Activated naive CD8-positive, alpha-beta T cell treated with anti-CD3 and anti-CD28 coated beads for 36 hours (primary cell): ENCODE measurements at regions not wholly inside any gene's neighbourhood (a gene's known extent, or its start where the extent isn't known, plus 50 kb on each side); places are given as distances from the start of the nearest gene placed in this dataset.
"Not testable (repeated sequence)": the region's sequence is repeated elsewhere in the genome, so short reads cannot be mapped to it uniquely, and the experiment has no call there.

Experiments used
- DNase-seq: peaks from one replicate; pipeline ENCODE4 v3.0.0; 2021
- H3K27ac Mint-ChIP-seq: one replicate; pipeline ENCODE4 v1.8.0; 2022; ENCODE audit warnings: mild to moderate bottlenecking, moderate library complexity, mixed read lengths
- H3K27me3 Mint-ChIP-seq: one replicate; pipeline ENCODE4 v1.8.0; 2022; ENCODE audit warnings: mild to moderate bottlenecking, mixed read lengths
- H3K36me3 Mint-ChIP-seq: one replicate; pipeline ENCODE4 v1.8.0; 2021; ENCODE audit warnings: mild to moderate bottlenecking, mixed read lengths
- H3K4me1 Mint-ChIP-seq: one replicate; pipeline ENCODE4 v1.8.0; 2021; ENCODE audit warnings: mixed read lengths
- H3K4me3 Mint-ChIP-seq: one replicate; pipeline ENCODE4 v1.8.0; 2022; ENCODE audit warnings: mild to moderate bottlenecking, moderate library complexity, mixed read lengths
- H3K9me3 Mint-ChIP-seq: one replicate; pipeline ENCODE4 v1.8.0; 2022; ENCODE audit warnings: mixed read lengths

GRCh38 chrX:151042842-151043241, 59.7 kb downstream of the HMGB3 start:
- no peak for DNase-seq
- Mint-ChIP-seq H3K4me3 (no peak overlapping the region), H3K4me1 (no peaks in the 10 kb centered on the region), H3K27me3 (peaks cover 6% of the 10 kb centered on the region), H3K36me3 (no peaks in the 10 kb centered on the region), H3K9me3 (no peaks in the 10 kb centered on the region), H3K27ac (no peak overlapping the region)

- H3K36me3 Mint-ChIP-seq, H3K4me3 Mint-ChIP-seq, DNase-seq, H3K9me3 Mint-ChIP-seq, H3K27me3 Mint-ChIP-seq, H3K27ac Mint-ChIP-seq, H3K4me1 Mint-ChIP-seq: not testable (repeated sequence)
Observed at GRCh38 chrX:151066373-151066772, 83.2 kb downstream of the HMGB3 start.

GRCh38 chrX:151073767-151074166, 90.6 kb downstream of the HMGB3 start:
- no peak overlapping the region for H3K27ac Mint-ChIP-seq

GRCh38 chrX:151081016-151081415, 95.4 kb upstream of the GPR50 start:
- no peak overlapping the region for H3K4me3 Mint-ChIP-seq
- DNase-seq = no peak
- no peak overlapping the region for H3K27ac Mint-ChIP-seq
- no peaks in the 10 kb centered on the region for H3K36me3 Mint-ChIP-seq
- H3K9me3 Mint-ChIP-seq = no peaks in the 10 kb centered on the region
- no peaks in the 10 kb centered on the region for H3K4me1 Mint-ChIP-seq
- peaks cover 11% of the 10 kb centered on the region for H3K27me3 Mint-ChIP-seq

More at GRCh38 chrX:151073767-151074166, 90.6 kb downstream of the HMGB3 start:
- no peaks in the 10 kb centered on the region for H3K4me1 Mint-ChIP-seq
- no peak for DNase-seq
- no peaks in the 10 kb centered on the region for H3K36me3 Mint-ChIP-seq
- H3K27me3 Mint-ChIP-seq = peaks cover 4% of the 10 kb centered on the region
- no peak overlapping the region for H3K4me3 Mint-ChIP-seq
- no peaks in the 10 kb centered on the region for H3K9me3 Mint-ChIP-seq

- H3K27me3 Mint-ChIP-seq = peaks cover 7% of the 10 kb centered on the region
- H3K27ac Mint-ChIP-seq = no peak overlapping the region
- H3K4me1 Mint-ChIP-seq = no peaks in the 10 kb centered on the region
- H3K9me3 Mint-ChIP-seq = no peaks in the 10 kb centered on the region
- peak; percentile 57 for DNase-seq
- no peak overlapping the region for H3K4me3 Mint-ChIP-seq
- H3K36me3 Mint-ChIP-seq = no peaks in the 10 kb centered on the region
Observed at GRCh38 chrX:151082077-151082948, 94.1 kb upstream of the GPR50 start.

GRCh38 chrX:151084454-151084853, 91.9 kb upstream of the GPR50 start:
- Mint-ChIP-seq H3K4me1 (no peaks in the 10 kb centered on the region), H3K27me3 (peaks cover 7% of the 10 kb centered on the region), H3K36me3 (no peaks in the 10 kb centered on the region), H3K9me3 (no peaks in the 10 kb centered on the region), H3K27ac (no peak overlapping the region), H3K4me3 (no peak overlapping the region)
- no peak for DNase-seq

- DNase-seq = no peak
- Mint-ChIP-seq H3K27me3 (peaks cover 8% of the 10 kb centered on the region), H3K4me1 (no peaks in the 10 kb centered on the region), H3K4me3 (no peak overlapping the region), H3K36me3 (no peaks in the 10 kb centered on the region), H3K27ac (no peak overlapping the region), H3K9me3 (no peaks in the 10 kb centered on the region)
Observed at GRCh38 chrX:151085207-151085606, 91.2 kb upstream of the GPR50 start.

- no peaks in the 10 kb centered on the region for H3K9me3 Mint-ChIP-seq
- DNase-seq = no peak
- no peaks in the 10 kb centered on the region for H3K4me1 Mint-ChIP-seq
- H3K27ac Mint-ChIP-seq = no peak overlapping the region
- peaks cover 18% of the 10 kb centered on the region for H3K27me3 Mint-ChIP-seq
- no peaks in the 10 kb centered on the region for H3K36me3 Mint-ChIP-seq
- no peak overlapping the region for H3K4me3 Mint-ChIP-seq
Observed at GRCh38 chrX:151088221-151088620, 88.2 kb upstream of the GPR50 start.

GRCh38 chrX:151099001-151099400, 77.4 kb upstream of the GPR50 start:
- DNase-seq = no peak
- Mint-ChIP-seq H3K9me3 (no peaks in the 10 kb centered on the region), H3K4me1 (no peaks in the 10 kb centered on the region), H3K27me3 (peaks cover 6% of the 10 kb centered on the region), H3K36me3 (no peaks in the 10 kb centered on the region), H3K27ac (no peak overlapping the region), H3K4me3 (no peak overlapping the region)

- Mint-ChIP-seq H3K4me3 (no peak overlapping the region), H3K36me3 (no peaks in the 10 kb centered on the region), H3K4me1 (no peaks in the 10 kb centered on the region), H3K9me3 (no peaks in the 10 kb centered on the region), H3K27ac (no peak overlapping the region), H3K27me3 (peaks cover 3% of the 10 kb centered on the region)
- DNase-seq = no peak
Observed at GRCh38 chrX:151100799-151101198, 75.6 kb upstream of the GPR50 start.

- peaks cover 27% of the 10 kb centered on the region for H3K27me3 Mint-ChIP-seq
- DNase-seq, H3K9me3 Mint-ChIP-seq, H3K4me3 Mint-ChIP-seq, H3K4me1 Mint-ChIP-seq, H3K36me3 Mint-ChIP-seq, H3K27ac Mint-ChIP-seq: not testable (repeated sequence)
Observed at GRCh38 chrX:151113200-151113599, 63.2 kb upstream of the GPR50 start.
